ENCODE measurements at regions not wholly inside any gene's neighbourhood (a gene's known extent, or its start where the extent isn't known, plus 50 kb on each side); places are given as distances from the start of the nearest gene placed in this dataset.

DNA sequence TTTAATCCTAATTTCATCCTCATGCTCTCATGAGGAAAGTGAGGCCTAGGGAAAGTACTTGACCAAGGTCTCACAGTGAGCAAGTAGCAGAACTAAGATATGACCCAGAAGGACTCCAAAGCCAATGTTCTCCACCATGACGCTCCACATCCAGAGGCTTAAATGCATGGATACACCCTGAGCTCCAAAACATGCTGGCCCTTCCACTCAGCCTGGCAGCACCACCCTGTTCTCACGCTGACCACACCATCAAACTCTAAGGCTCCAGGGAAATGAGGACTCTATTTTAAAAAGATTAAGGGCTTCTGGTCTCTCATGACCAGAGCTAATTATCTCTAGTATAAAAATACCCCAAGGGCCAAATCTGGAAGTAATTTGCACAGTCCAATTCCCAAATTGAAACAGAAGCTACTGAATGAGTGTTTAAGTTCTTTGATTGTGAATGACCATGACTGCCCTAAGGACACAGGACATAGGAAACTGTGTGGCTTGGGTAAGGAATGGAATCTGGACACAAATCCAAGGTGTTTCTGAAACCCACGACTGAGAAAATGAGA, 71.1 kb upstream of the ABLIM1 start:
- WGBS (ENCODE audit: extremely low coverage, insufficient coverage, insufficient read length): no CpG with 5 or more reads among the region's 3 CpGs
- H3K23ac ChIP-seq (ENCODE audit: low read length): no peak overlapping the region
- H3K79me2 ChIP-seq (ENCODE audit: control insufficient read depth, insufficient read depth, low read length, poor library complexity): no peaks in the 10 kb centered on the region

GRCh38 chr10:114730291-114730690, 72.2 kb upstream of the ABLIM1 start:
- Histone ChIP-seq H3K36me3 (ENCODE audit: control insufficient read depth in 1 of 2, insufficient read depth in 2 of 2, low read length in 2 of 2) (no peaks in the 10 kb centered on the region), H2AK5ac (ENCODE audit: low read length) (no peak overlapping the region), H3K27ac (ENCODE audit: low read depth, low read length) (no peak overlapping the region)

More for the DNA sequence above, 71.1 kb upstream of the ABLIM1 start:
- Histone ChIP-seq H3K36me3 (ENCODE audit: control insufficient read depth in 1 of 2, insufficient read depth in 2 of 2, low read length in 2 of 2) (no peaks in the 10 kb centered on the region), H2BK5ac (ENCODE audit: low read depth, low read length, poor library complexity) (no peak overlapping the region), H3K79me1 (ENCODE audit: low read length) (no peaks in the 10 kb centered on the region), H4K91ac (ENCODE audit: low read depth, low read length) (no peak overlapping the region), H3K27ac (ENCODE audit: low read depth, low read length) (no peak overlapping the region), H3K9me3 (ENCODE audit: insufficient read depth, low read depth, low read length) (no peaks in the 10 kb centered on the region), H3K14ac (ENCODE audit: low read length) (no peak overlapping the region), H2AFZ (ENCODE audit: insufficient read depth, low read length, poor library complexity) (no peak overlapping the region), H3K9ac (ENCODE audit: low read length) (no peak overlapping the region), H3K4me1 (ENCODE audit: control insufficient read depth in 1 of 2, insufficient read depth in 2 of 2, low read length in 2 of 2) (no peaks in the 10 kb centered on the region), H3K4ac (ENCODE audit: low read depth, low read length) (no peak overlapping the region), H4K8ac (ENCODE audit: low read depth, low read length) (no peak overlapping the region), H3K27me3 (ENCODE audit: insufficient read depth, low read length) (no peaks in the 10 kb centered on the region), H2AK5ac (ENCODE audit: low read length) (no peak overlapping the region), H3K18ac (ENCODE audit: low read length) (no peak overlapping the region), H2BK12ac (ENCODE audit: low read length) (no peak overlapping the region), H3K4me3 (ENCODE audit: low read depth, low read length) (no peak overlapping the region), H3K4me2 (ENCODE audit: low read length) (no peak overlapping the region), H2BK120ac (ENCODE audit: insufficient read depth, low read length, poor library complexity) (no peak overlapping the region), H4K12ac (ENCODE audit: low read depth, low read length) (no peak overlapping the region)
- no peak for DNase-seq

GRCh38 chr10:114732931-114733330, 74.9 kb upstream of the ABLIM1 start:
- H2AK5ac ChIP-seq (ENCODE audit: low read length): no peak overlapping the region
- no CpG with 5 or more reads among the region's 1 CpG for WGBS (ENCODE audit: extremely low coverage, insufficient coverage, insufficient read length)
- no peaks in the 10 kb centered on the region for H3K9me3 ChIP-seq (ENCODE audit: insufficient read depth, low read depth, low read length)
- H3K4me3 ChIP-seq (ENCODE audit: low read depth, low read length): no peak overlapping the region
- H4K12ac ChIP-seq (ENCODE audit: low read depth, low read length): no peak overlapping the region
- H3K4ac ChIP-seq (ENCODE audit: low read depth, low read length): no peak overlapping the region
- no peak overlapping the region for H3K9ac ChIP-seq (ENCODE audit: low read length)
- H2BK12ac ChIP-seq (ENCODE audit: low read length): no peak overlapping the region
- no peak overlapping the region for H3K18ac ChIP-seq (ENCODE audit: low read length)
- H3K27ac ChIP-seq (ENCODE audit: low read depth, low read length): no peak overlapping the region
- no peak overlapping the region for H2BK120ac ChIP-seq (ENCODE audit: insufficient read depth, low read length, poor library complexity)
- no peak overlapping the region for H2BK5ac ChIP-seq (ENCODE audit: low read depth, low read length, poor library complexity)
- H3K79me1 ChIP-seq (ENCODE audit: low read length): no peaks in the 10 kb centered on the region
- no peak overlapping the region for H4K8ac ChIP-seq (ENCODE audit: low read depth, low read length)
- no peak overlapping the region for H2AFZ ChIP-seq (ENCODE audit: insufficient read depth, low read length, poor library complexity)
- H3K14ac ChIP-seq (ENCODE audit: low read length): no peak overlapping the region
- no peaks in the 10 kb centered on the region for H3K27me3 ChIP-seq (ENCODE audit: insufficient read depth, low read length)
- H3K4me2 ChIP-seq (ENCODE audit: low read length): no peak overlapping the region
- no peak for DNase-seq
- no peak overlapping the region for H3K23ac ChIP-seq (ENCODE audit: low read length)
- no peaks in the 10 kb centered on the region for H3K36me3 ChIP-seq (ENCODE audit: control insufficient read depth in 1 of 2, insufficient read depth in 2 of 2, low read length in 2 of 2)
- no peaks in the 10 kb centered on the region for H3K79me2 ChIP-seq (ENCODE audit: control insufficient read depth, insufficient read depth, low read length, poor library complexity)
- H3K4me1 ChIP-seq (ENCODE audit: control insufficient read depth in 1 of 2, insufficient read depth in 2 of 2, low read length in 2 of 2): no peaks in the 10 kb centered on the region
- no peak overlapping the region for H4K91ac ChIP-seq (ENCODE audit: low read depth, low read length)

More at GRCh38 chr10:114730291-114730690, 72.2 kb upstream of the ABLIM1 start:
- H3K4me3 ChIP-seq (ENCODE audit: low read depth, low read length): no peak overlapping the region
- no peak overlapping the region for H2BK12ac ChIP-seq (ENCODE audit: low read length)
- H3K9me3 ChIP-seq (ENCODE audit: insufficient read depth, low read depth, low read length): no peaks in the 10 kb centered on the region
- no peak overlapping the region for H4K8ac ChIP-seq (ENCODE audit: low read depth, low read length)
- H3K23ac ChIP-seq (ENCODE audit: low read length): no peak overlapping the region
- H2AFZ ChIP-seq (ENCODE audit: insufficient read depth, low read length, poor library complexity): no peak overlapping the region
- H3K18ac ChIP-seq (ENCODE audit: low read length): no peak overlapping the region
- H2BK120ac ChIP-seq (ENCODE audit: insufficient read depth, low read length, poor library complexity): no peak overlapping the region
- H3K9ac ChIP-seq (ENCODE audit: low read length): no peak overlapping the region
- no peak overlapping the region for H2BK5ac ChIP-seq (ENCODE audit: low read depth, low read length, poor library complexity)
- H3K27me3 ChIP-seq (ENCODE audit: insufficient read depth, low read length): no peaks in the 10 kb centered on the region
- DNase-seq: no peak
- no peaks in the 10 kb centered on the region for H3K4me1 ChIP-seq (ENCODE audit: control insufficient read depth in 1 of 2, insufficient read depth in 2 of 2, low read length in 2 of 2)
- H3K4me2 ChIP-seq (ENCODE audit: low read length): no peak overlapping the region
- no peak overlapping the region for H4K12ac ChIP-seq (ENCODE audit: low read depth, low read length)
- no CpG with 5 or more reads among the region's 6 CpGs for WGBS (ENCODE audit: extremely low coverage, insufficient coverage, insufficient read length)
- H3K79me2 ChIP-seq (ENCODE audit: control insufficient read depth, insufficient read depth, low read length, poor library complexity): no peaks in the 10 kb centered on the region
- H3K4ac ChIP-seq (ENCODE audit: low read depth, low read length): no peak overlapping the region
- H4K91ac ChIP-seq (ENCODE audit: low read depth, low read length): no peak overlapping the region
- H3K14ac ChIP-seq (ENCODE audit: low read length): no peak overlapping the region
- no peaks in the 10 kb centered on the region for H3K79me1 ChIP-seq (ENCODE audit: low read length)

DNA sequence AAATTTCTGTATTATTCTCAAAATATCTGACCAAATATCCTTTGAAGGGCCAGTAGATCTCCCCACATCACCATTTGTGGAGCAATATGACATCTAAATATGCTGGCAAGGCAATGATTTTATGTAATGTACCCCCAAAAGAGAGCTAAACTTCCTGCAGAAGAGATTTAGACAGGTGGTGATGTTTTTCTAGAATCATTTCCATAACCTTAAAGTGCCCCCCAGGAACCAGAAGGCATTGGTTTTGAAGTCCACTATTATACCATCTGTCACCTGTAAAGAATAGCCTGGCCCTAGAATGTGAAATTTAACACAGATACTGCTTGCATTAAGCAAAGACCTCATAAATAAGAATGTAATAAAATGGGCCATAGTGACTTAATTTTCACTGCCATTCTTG, 77.9 kb upstream of the ABLIM1 start:
- no peaks in the 10 kb centered on the region for H3K36me3 ChIP-seq (ENCODE audit: control insufficient read depth in 1 of 2, insufficient read depth in 2 of 2, low read length in 2 of 2)

More for the DNA sequence above, 77.9 kb upstream of the ABLIM1 start:
- no peak overlapping the region for H3K27ac ChIP-seq (ENCODE audit: low read depth, low read length)
- no peak overlapping the region for H3K4ac ChIP-seq (ENCODE audit: low read depth, low read length)
- no peak overlapping the region for H3K14ac ChIP-seq (ENCODE audit: low read length)
- H3K4me1 ChIP-seq (ENCODE audit: control insufficient read depth in 1 of 2, insufficient read depth in 2 of 2, low read length in 2 of 2): no peaks in the 10 kb centered on the region
- H3K79me1 ChIP-seq (ENCODE audit: low read length): no peaks in the 10 kb centered on the region
- H3K9me3 ChIP-seq (ENCODE audit: insufficient read depth, low read depth, low read length): no peaks in the 10 kb centered on the region
- no peak overlapping the region for H3K18ac ChIP-seq (ENCODE audit: low read length)
- H3K79me2 ChIP-seq (ENCODE audit: control insufficient read depth, insufficient read depth, low read length, poor library complexity): no peaks in the 10 kb centered on the region
- H2BK5ac ChIP-seq (ENCODE audit: low read depth, low read length, poor library complexity): no peak overlapping the region
- H2BK120ac ChIP-seq (ENCODE audit: insufficient read depth, low read length, poor library complexity): no peak overlapping the region
- no peak overlapping the region for H2AFZ ChIP-seq (ENCODE audit: insufficient read depth, low read length, poor library complexity)
- H3K4me3 ChIP-seq (ENCODE audit: low read depth, low read length): no peak overlapping the region
- H3K9ac ChIP-seq (ENCODE audit: low read length): no peak overlapping the region
- H4K91ac ChIP-seq (ENCODE audit: low read depth, low read length): no peak overlapping the region
- H4K12ac ChIP-seq (ENCODE audit: low read depth, low read length): no peak overlapping the region
- no peak overlapping the region for H2AK5ac ChIP-seq (ENCODE audit: low read length)
- DNase-seq: no peak
- no peaks in the 10 kb centered on the region for H3K27me3 ChIP-seq (ENCODE audit: insufficient read depth, low read length)
- H2BK12ac ChIP-seq (ENCODE audit: low read length): no peak overlapping the region
- H3K23ac ChIP-seq (ENCODE audit: low read length): no peak overlapping the region
- H3K4me2 ChIP-seq (ENCODE audit: low read length): no peak overlapping the region
- H4K8ac ChIP-seq (ENCODE audit: low read depth, low read length): no peak overlapping the region

Data from trophoblast cell (in vitro differentiated cells and primary cell).